H9 (cell line): ENCODE measurements at regions not wholly inside any gene's neighbourhood (a gene's known extent, or its start where the extent isn't known, plus 50 kb on each side); places are given as distances from the start of the nearest gene placed in this dataset.

Experiments
- DNase-seq: peaks from one replicate; pipeline ENCODE4 v3.0.0-alpha.2; 2017
- H2AFZ ChIP-seq: one replicate; pipeline ENCODE4 v1.6.1; 2013; ENCODE audit warnings: mild to moderate bottlenecking, low read length, control low read depth, moderate library complexity
- H2AK5ac ChIP-seq: 2 replicates; pipeline ENCODE4 v1.6.1; 2013; ENCODE audit warnings: low read length, control low read depth, mixed read lengths; ENCODE audit not compliant: insufficient read length
- H2BK120ac ChIP-seq: one replicate; pipeline ENCODE4 v1.6.1; 2013; ENCODE audit warnings: low read depth, mild to moderate bottlenecking, low read length, control low read depth, inconsistent platforms; ENCODE audit not compliant: poor library complexity, severe bottlenecking
- H2BK12ac ChIP-seq: 2 replicates; pipeline ENCODE4 v1.6.1; 2013; ENCODE audit warnings: low read length, control low read depth, mixed read lengths, low read depth; ENCODE audit not compliant: insufficient read length
- H2BK15ac ChIP-seq: 2 replicates; pipeline ENCODE4 v1.6.1; 2013; ENCODE audit warnings: low read depth, low read length, control low read depth
- H2BK20ac ChIP-seq: one replicate; pipeline ENCODE4 v1.6.1; 2013; ENCODE audit warnings: low read depth, mild to moderate bottlenecking, low read length, control low read depth, inconsistent platforms; ENCODE audit not compliant: poor library complexity, severe bottlenecking
- H2BK5ac ChIP-seq: 2 replicates; pipeline ENCODE4 v1.6.1; 2013; ENCODE audit warnings: low read length, control low read depth, mixed read lengths; ENCODE audit not compliant: insufficient read length
- H3K14ac ChIP-seq: 2 replicates; pipeline ENCODE4 v1.6.1; 2013; ENCODE audit warnings: low read length, control low read depth; ENCODE audit not compliant: insufficient read depth
- H3K18ac ChIP-seq: 2 replicates; pipeline ENCODE4 v1.6.1; 2013; ENCODE audit warnings: low read depth, mild to moderate bottlenecking, mixed read lengths, low read length, control low read depth; ENCODE audit not compliant: insufficient read length
- H3K23ac ChIP-seq: 2 replicates; pipeline ENCODE4 v1.6.1; 2013; ENCODE audit warnings: low read length, control low read depth, mixed read lengths, low read depth; ENCODE audit not compliant: insufficient read length
- H3K23me2 ChIP-seq: 2 replicates; pipeline ENCODE4 v1.6.1; 2013; ENCODE audit warnings: low read depth, mild to moderate bottlenecking, mixed read lengths, low read length, control low read depth; ENCODE audit not compliant: insufficient read length, poor library complexity, severe bottlenecking
- H3K27ac ChIP-seq: 2 replicates; pipeline ENCODE4 v1.5.1; 2013; ENCODE audit warnings: low read length, control low read depth, mixed read lengths, low read depth; ENCODE audit not compliant: insufficient read length
- H3K27me3 ChIP-seq: 2 replicates; pipeline ENCODE4 v1.6.1; 2013; ENCODE audit warnings: low read length, control low read depth, inconsistent platforms; ENCODE audit not compliant: insufficient read depth
- H3K4ac ChIP-seq: 2 replicates; pipeline ENCODE4 v1.6.1; 2013; ENCODE audit warnings: low read depth, mild to moderate bottlenecking, control low read depth, inconsistent platforms, low read length, moderate library complexity
- H3K4me1 ChIP-seq: 2 replicates; pipeline ENCODE4 v1.6.1; 2013; ENCODE audit warnings: low read length, control low read depth, inconsistent platforms; ENCODE audit not compliant: insufficient read depth
- H3K4me2 ChIP-seq: 2 replicates; pipeline ENCODE4 v1.6.1; 2013; ENCODE audit warnings: low read length, control low read depth, mixed read lengths; ENCODE audit not compliant: insufficient read length, insufficient read depth
- H3K56ac ChIP-seq: 2 replicates; pipeline ENCODE4 v1.6.1; 2013; ENCODE audit warnings: low read depth, mild to moderate bottlenecking, mixed read lengths, low read length, control low read depth; ENCODE audit not compliant: insufficient read length
- H3K79me1 ChIP-seq: 2 replicates; pipeline ENCODE4 v1.6.1; 2013; ENCODE audit warnings: low read depth, mild to moderate bottlenecking, moderate library complexity, low read length, control low read depth, inconsistent platforms; ENCODE audit not compliant: insufficient read depth, poor library complexity, severe bottlenecking
- H3K79me2 ChIP-seq: 2 replicates; pipeline ENCODE4 v1.6.1; 2013; ENCODE audit warnings: low read length, control low read depth, inconsistent platforms; ENCODE audit not compliant: insufficient read depth
- H3K9ac ChIP-seq: 2 replicates; pipeline ENCODE4 v1.6.1; 2013; ENCODE audit warnings: low read length, control low read depth, mixed read lengths; ENCODE audit not compliant: insufficient read length; ENCODE audit errors: extremely low read depth
- H3K9me3 ChIP-seq: one replicate; pipeline ENCODE4 v1.6.1; 2013; ENCODE audit warnings: low read depth, low read length, inconsistent platforms; ENCODE audit not compliant: control insufficient read depth
- H3T11ph ChIP-seq: one replicate; pipeline ENCODE4 v1.6.1; 2013; ENCODE audit warnings: mild to moderate bottlenecking, low read length, control low read depth, inconsistent platforms
- H4K20me1 ChIP-seq: one replicate; pipeline ENCODE4 v1.6.1; 2013; ENCODE audit not compliant: control insufficient read depth, insufficient read length, insufficient read depth
- H4K5ac ChIP-seq: 2 replicates; pipeline ENCODE4 v1.6.1; 2013; ENCODE audit warnings: low read depth, mild to moderate bottlenecking, mixed read lengths, low read length, control low read depth; ENCODE audit not compliant: insufficient read length
- H4K8ac ChIP-seq: replicated peaks from 2 replicates; pipeline ENCODE4 v1.6.1; 2013; ENCODE audit warnings: low read length, control low read depth, mixed read lengths, low read depth; ENCODE audit not compliant: insufficient read length
- H4K91ac ChIP-seq: 2 replicates; pipeline ENCODE4 v1.6.1; 2013; ENCODE audit warnings: low read depth, mild to moderate bottlenecking, moderate library complexity, mixed read lengths, low read length, control low read depth; ENCODE audit not compliant: insufficient read length
- H3K27ac Mint-ChIP-seq, 3 experiments: 2 replicates in 2 of 3; 3 replicates in 1 of 3; pipeline ENCODE4 v1.8.0; 2020 to 2021; ENCODE audit warnings: mixed read lengths in 3 of 3, mild to moderate bottlenecking in 1 of 3, moderate library complexity in 1 of 3
- H3K27me3 Mint-ChIP-seq: 2 replicates; pipeline ENCODE4 v1.8.0; 2021; ENCODE audit warnings: low read depth, mild to moderate bottlenecking, moderate library complexity, mixed read lengths
- H3K36me3 Mint-ChIP-seq, 3 experiments: 2 replicates in 2 of 3; 3 replicates in 1 of 3; pipeline ENCODE4 v1.8.0; 2020 to 2021; ENCODE audit warnings: low read depth in 3 of 3, mixed read lengths in 3 of 3; ENCODE audit not compliant: insufficient read depth in 1 of 3
- H3K4me1 Mint-ChIP-seq, 2 experiments: 2 replicates each; pipeline ENCODE4 v1.8.0; 2020; ENCODE audit warnings: mixed read lengths in 2 of 2
- H3K4me3 Mint-ChIP-seq, 2 experiments: 2 replicates in 1 of 2; 3 replicates in 1 of 2; pipeline ENCODE4 v1.8.0; 2020 to 2021; ENCODE audit warnings: mild to moderate bottlenecking in 2 of 2, mixed read lengths in 2 of 2, moderate library complexity in 1 of 2
- H3K9me3 Mint-ChIP-seq, 2 experiments: 2 replicates in 1 of 2; 3 replicates in 1 of 2; pipeline ENCODE4 v1.8.0; 2020; ENCODE audit warnings: mild to moderate bottlenecking in 2 of 2, mixed read lengths in 2 of 2, moderate library complexity in 1 of 2
- CTCF ChIP-seq: fragments of 200-600 bp; sonication (generic); conservative IDR thresholded peaks from 3 replicates; pipeline ENCODE4 v1.8.0; 2021; ENCODE audit warnings: antibody characterized with exemption, mild to moderate bottlenecking
- WGBS: extraction: QIAGEN DNeasy Blood & Tissue Kit; methylation state at CpG from one replicate; pipeline ENCODE4 v1.1.7; 2013; ENCODE audit warnings: missing lambda C conversion rate, low lambda C conversion rate, mixed read lengths; ENCODE audit not compliant: insufficient read length; ENCODE audit errors: extremely low coverage; 5-methylcytosine and 5-hydroxymethylcytosine counted together

GRCh38 chrX:138034136-138034535 is 468.2 kb downstream of the ZIC3 start:
- peaks cover 0 to 2% (median 0%) of the 10 kb centered on the region in 3 experiments; a peak in 1 of 7 replicates for H3K36me3 Mint-ChIP-seq
- no CpG with 5 or more reads among the region's 1 CpG for WGBS

More at GRCh38 chrX:138034136-138034535, 468.2 kb downstream of the ZIC3 start:
- Histone ChIP-seq H3K4ac (no peak overlapping the region), H3K18ac (no peak overlapping the region), H2BK12ac (no peak overlapping the region), H3K27me3 (no peaks in the 10 kb centered on the region), H3K23ac (no peak overlapping the region), H3K4me2 (no peak overlapping the region), H4K8ac (no peak overlapping the region), H3K9ac (no peak overlapping the region), H4K91ac (no peak overlapping the region), H2BK20ac (no peak overlapping the region), H2AK5ac (no peak overlapping the region), H3K9me3 (no peaks in the 10 kb centered on the region), H3K56ac (no peak overlapping the region), H2BK5ac (no peak overlapping the region), H2BK15ac (no peak overlapping the region), H2AFZ (no peak overlapping the region), H3T11ph (no peak overlapping the region), H3K14ac (no peak overlapping the region), H4K20me1 (no peaks in the 10 kb centered on the region), H3K23me2 (no peaks in the 10 kb centered on the region), H3K27ac (no peak overlapping the region), H4K5ac (no peak overlapping the region), H3K4me1 (no peaks in the 10 kb centered on the region; the same call in 1 of the 2 replicates), H3K79me2 (no peaks in the 10 kb centered on the region), H3K79me1 (no peaks in the 10 kb centered on the region), H2BK120ac (no peak overlapping the region)
- H3K27ac Mint-ChIP-seq: no peak overlapping the region
- no peak for DNase-seq
- H3K9me3 Mint-ChIP-seq: peaks cover 2 to 39% of the 10 kb centered on the region in 2 experiments; a peak in 3 of 5 replicates
- peaks cover 0 to 6% of the 10 kb centered on the region in 2 experiments; a peak in 2 of 4 replicates for H3K4me1 Mint-ChIP-seq
- TF ChIP-seq CTCF: peak; percentile 59
- no peaks in the 10 kb centered on the region; the same call in 1 of the 2 replicates for H3K27me3 Mint-ChIP-seq
- no peak overlapping the region for H3K4me3 Mint-ChIP-seq
